ENCODE measurements at regions not wholly inside any gene's neighbourhood (a gene's known extent, or its start where the extent isn't known, plus 50 kb on each side); places are given as distances from the start of the nearest gene placed in this dataset.
A peak's percentile ranks its signal among the peaks of the same experiment; 100 is the strongest.
"Not testable (repeated sequence)": the region's sequence is repeated elsewhere in the genome, so short reads cannot be mapped to it uniquely, and the experiment has no call there.

DNA sequence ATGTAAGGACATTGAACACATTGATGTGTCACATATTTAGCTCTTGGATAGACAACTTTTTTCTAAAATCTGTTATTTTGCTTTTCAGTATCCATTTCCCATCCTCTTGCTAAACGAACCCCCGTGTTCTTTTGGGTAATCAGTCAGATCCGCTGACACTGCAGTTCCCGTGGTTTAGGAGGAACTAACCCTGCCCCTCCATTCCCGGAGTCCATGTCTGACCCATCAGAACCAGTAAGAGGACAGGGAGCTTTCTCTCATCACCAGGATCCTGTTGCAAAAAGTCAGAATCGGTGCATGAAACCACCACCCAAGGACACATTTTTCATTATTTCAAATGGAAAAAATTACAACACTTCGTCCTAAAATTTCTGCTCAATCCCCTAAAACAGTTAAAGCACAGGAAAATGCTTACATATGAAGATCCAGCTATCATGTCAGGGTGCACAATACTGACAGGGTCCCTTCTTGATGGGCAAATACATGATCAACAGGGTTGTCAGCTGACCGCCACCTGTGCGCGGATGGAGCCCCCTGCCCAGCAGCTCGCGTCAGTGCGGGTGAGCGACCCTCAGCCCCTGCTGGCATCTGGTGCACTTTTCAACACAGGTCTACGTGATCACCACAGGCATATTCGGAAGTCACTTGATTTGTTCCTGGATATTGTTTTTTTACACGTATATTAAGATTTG is 276.8 kb downstream of the ADGRD1 start:
- no peak for DNase-seq

DNA sequence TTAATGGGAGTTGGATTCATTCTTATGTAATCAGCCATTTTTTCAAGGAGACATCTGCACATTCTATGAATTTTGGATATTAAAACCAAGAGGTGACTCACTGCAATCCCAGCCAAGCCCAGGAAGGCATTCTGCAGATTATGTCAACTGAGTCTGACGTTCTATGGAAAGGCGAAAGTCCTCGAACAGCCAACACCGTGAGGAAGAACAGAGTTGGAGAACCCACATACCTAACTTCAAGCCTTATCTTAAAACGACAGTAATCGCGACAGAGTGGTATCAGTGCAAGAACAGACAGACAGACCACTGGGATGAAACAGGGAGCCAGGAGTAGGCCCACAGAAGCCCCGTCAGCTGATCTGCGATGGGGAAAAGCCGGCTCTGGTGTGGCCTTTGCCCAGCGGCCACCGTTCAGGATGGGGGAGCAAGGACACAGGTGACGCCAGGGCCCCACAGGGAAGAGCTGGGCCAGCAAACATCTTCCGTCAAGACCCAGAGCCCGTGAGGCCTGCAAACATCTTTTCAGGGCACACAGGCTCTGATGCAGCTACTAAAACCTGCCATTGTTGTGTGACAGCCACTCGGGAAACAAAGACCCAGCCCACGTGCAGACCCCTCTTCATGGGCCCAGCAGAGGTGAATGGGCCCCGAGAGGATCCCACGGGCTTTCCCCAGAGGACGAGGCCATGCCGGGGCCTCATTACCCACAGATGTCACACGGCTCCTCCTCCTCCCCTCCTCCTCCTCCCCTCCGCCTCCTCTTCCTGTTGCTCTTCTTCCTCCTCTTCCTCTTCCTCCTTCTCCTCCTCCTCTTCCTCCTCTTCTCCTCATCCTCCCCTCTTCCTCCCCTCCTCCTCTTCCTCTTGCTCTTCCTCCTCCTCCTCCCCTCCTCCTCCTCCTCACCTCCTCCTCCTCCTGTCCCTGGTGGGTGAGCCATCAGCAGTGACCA is 277.6 kb downstream of the ADGRD1 start:
- no peak for DNase-seq

- DNase-seq, result no peak
These were observed 278.3 kb downstream of the ADGRD1 start for GRCh38 chr12:131232036-131232435.

DNA sequence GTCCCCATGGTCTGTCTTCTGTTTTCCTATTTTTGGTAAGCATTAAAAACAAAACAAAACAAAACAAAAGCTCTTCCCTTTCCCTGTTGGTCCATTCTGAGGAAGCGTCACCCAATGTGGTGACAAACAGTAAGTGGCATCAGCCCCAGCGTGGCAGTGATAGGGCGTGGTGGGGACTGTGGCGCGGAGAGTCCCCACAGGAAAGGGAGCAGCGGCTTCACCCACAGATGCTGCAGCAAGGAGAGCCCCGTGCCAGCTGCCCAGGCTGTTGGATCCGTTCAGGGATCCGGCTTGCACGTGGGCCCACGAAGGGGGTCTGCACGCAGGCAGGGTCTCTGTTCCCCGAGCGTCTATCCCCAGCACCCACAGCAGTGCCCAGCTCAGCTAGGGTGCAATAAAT is 279.2 kb downstream of the ADGRD1 start:
- DNase-seq, result not testable (repeated sequence)

- DNase-seq, result not testable (repeated sequence)
These were observed 280.4 kb downstream of the ADGRD1 start for GRCh38 chr12:131233850-131234789.

- not testable (repeated sequence) for DNase-seq
These were observed 281.1 kb downstream of the ADGRD1 start for GRCh38 chr12:131234841-131235271.

DNA sequence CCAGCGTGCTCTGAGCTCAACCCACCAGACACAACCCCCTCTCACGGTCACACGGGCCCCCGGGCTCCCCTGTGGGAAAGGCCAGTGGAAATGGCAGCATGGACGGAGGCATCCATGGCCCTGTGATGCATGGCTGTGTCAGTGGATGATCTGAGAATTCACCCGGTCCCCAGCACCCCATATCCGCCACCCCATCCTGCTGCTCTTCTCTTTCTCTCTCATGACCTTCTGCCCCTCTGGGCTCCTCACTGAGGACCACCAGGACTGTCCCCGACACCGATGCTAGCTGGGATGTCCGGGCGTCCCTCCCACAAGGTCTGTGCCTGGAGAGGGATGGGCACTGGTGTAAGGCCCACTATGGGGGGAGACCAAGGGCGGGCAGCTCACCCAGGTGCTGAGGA is 282.2 kb downstream of the ADGRD1 start:
- no peak for DNase-seq

DNA sequence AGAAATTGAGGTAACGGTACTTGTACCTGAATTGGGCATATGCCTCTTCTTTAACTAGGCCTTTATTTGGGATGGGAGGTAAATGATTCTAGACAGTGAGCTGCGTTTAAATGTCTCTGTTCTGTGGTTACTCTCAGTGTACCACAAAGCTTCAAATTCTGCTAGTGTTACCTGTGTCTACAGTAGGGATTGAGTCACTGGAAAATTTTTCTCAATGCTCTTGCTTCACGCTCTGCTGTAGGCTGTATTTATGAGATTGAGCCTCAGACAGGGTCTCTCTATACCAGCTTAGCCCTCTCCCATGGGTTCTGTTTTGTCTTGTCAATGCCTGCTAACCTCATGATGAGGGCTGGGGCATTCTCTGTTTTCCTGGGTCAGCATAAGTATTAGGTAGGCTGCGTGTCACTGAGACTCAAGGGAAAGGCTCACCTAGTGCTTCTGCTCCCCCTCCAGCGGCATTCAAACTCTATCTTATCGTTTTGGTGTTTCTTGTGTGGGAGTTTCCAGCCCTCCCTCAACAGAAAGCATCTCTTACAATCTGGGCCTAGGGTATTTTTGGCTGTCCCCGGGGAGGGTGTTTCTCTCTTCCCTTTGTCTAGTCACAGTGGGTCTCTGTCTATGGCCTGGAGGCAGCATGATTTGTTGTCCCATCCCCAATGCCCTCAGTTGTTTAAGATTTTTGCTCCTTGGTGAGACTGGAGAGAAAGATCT is 285.8 kb downstream of the ADGRD1 start:
- DNase-seq, result no peak

DNA sequence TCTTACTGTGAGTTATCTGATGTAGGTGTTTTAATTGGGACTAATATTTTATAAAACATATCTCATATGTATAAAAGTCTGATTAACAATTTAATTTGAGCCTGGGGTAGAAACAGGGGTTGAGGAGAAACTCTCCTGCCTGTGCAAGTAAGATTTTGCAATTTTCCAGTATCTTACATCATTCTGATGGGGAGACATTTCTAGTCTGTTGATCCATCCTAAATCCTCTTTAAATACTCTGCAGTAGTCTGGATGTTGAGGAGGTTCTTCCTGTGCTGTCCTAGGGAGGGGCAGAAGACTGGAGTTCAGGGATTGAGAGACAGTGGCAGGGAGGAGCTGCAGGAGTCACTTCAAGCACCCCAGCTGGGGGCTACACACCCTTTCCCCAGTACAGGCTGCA is 287.8 kb downstream of the ADGRD1 start:
- no peak for DNase-seq

- DNase-seq, result peak; percentile 75
These were observed 289.2 kb downstream of the ADGRD1 start for GRCh38 chr12:131242741-131243496.

DNA sequence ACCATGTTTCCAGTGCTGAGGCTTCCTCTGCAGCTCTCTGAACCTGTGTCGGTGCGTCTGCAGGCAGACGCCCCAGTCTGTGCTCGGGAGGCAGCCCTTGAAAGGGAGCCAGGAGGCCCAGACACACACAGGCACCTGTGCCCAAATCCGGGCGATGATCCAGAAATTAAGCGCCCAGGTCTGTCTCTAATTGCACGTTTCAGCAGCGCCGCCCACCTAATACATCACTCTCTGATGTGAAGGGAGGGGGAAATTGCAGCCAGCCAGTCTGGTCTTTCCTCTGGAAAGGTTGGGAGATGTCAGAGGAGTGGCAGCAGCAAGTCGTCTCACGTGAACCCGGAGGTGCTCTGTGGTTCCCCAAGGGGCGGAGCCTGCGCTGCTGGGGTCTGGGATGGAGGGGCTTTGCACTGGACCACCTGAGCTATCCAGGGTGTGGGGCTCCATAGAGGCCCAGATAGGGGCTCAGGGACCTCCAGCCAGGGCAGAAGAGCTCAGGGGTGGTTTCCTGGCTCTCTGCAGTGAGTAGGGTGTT is 290.5 kb downstream of the ADGRD1 start:
- peak; percentile 69 for DNase-seq

GRCh38 chr12:131245161-131245560 is 291.5 kb downstream of the ADGRD1 start:
- DNase-seq, result not testable (repeated sequence)

GRCh38 chr12:131245564-131246355 is 292.1 kb downstream of the ADGRD1 start:
- DNase-seq, result no peak

DNA sequence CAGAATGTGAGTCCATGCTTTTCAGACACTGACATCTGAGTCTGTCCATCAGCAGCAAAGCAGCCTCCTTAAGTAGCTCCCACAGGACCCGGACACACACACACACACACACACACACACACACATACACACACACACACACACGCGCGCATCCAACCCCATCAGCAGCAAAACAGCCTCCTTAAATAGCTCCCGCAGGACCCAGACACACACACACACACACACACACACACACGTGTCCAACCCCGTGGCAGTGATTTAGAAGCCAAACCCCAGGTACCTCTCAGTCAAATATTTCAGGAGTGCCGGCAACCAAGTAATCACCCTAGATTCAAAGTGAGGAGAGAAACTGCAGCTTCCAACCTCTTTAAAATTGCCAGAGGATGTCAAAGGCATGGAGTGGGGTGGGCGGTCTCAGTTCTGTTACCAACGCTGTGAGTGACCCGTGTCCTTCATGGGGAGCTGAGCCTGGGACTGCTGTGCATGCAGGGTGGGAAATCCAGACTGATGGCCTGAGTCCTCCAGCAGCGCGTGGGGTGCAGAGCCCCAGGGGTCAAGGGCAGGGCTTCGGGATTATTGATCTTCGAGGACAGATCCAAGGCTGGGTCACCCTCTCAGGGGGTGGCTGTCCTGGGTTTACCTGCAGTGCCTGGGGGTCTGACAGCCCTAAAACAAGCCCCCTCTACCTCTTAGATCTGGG is 293.5 kb downstream of the ADGRD1 start:
- DNase-seq, result not testable (repeated sequence)

GRCh38 chr12:131247875-131248274 is 294.2 kb downstream of the ADGRD1 start:
- not testable (repeated sequence) for DNase-seq

GRCh38 chr12:131249246-131250027 is 295.7 kb downstream of the ADGRD1 start:
- DNase-seq, result no peak

DNA sequence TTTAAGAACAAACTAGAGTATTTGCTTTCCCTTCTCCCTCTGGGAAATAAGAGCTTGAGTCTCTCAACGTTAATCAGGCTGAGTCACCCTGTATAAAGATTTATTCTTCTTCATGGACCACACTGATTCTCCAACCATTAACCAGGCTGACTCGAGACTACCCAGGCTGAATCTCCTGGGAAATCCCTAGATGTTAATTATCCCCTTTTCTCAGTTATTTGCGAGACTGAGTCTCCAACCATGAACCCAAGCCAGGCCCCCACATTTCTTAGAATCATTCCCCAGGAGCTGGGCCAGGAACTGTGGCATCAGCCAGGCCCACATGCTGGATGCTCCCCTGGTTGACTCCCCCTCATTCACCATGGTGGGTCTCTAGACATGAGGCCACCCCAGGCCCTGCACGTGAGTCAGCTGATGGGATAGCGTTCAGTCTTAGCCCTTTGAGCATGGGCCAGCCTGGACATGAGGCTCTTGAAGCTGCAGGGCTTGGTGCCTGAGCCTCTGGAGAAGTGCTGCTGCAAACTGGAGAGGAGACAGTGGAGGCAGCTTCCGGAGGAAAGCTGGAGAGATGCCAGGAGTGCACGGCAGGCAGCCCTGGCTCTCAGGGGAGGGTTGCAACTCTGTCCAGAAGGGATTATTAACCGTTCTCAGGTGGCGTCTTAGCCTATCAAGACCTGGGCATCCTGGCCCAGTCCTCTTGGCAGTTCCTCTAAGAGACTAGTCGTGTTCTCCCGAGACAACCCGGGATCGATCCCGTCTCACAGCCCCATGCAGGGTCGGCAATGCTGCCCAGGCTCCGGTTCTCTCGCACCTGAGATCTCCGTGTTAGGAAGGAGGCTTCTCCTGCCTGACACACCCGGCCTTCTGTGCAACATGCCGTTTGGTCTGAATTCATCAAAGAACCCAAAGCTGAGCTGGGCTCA is 296.6 kb downstream of the ADGRD1 start:
- DNase-seq, result peak; percentile 33

GRCh38 chr12:131250951-131251315 is 297.2 kb downstream of the ADGRD1 start:
- no peak for DNase-seq
